Colonic mucosa (tissue), 4 donors: ENCODE measurements at regions not wholly inside any gene's neighbourhood (a gene's known extent, or its start where the extent isn't known, plus 50 kb on each side); places are given as distances from the start of the nearest gene placed in this dataset.
"Not testable (repeated sequence)": the region's sequence is repeated elsewhere in the genome, so short reads cannot be mapped to it uniquely, and the experiment has no call there.

Experiments
- DNase-seq: peaks from one replicate; pipeline ENCODE4 v3.0.0-alpha.2; 2020
- H3K27ac ChIP-seq: fragments of 200-600 bp; one replicate; pipeline ENCODE4 v1.8.0; 2021
- H3K27me3 ChIP-seq: fragments of 200-600 bp; one replicate; pipeline ENCODE4 v1.8.0; 2021
- H3K36me3 ChIP-seq: fragments of 200-600 bp; one replicate; pipeline ENCODE4 v1.8.0; 2021
- H3K4me1 ChIP-seq: fragments of 200-600 bp; one replicate; pipeline ENCODE4 v1.8.0; 2021; ENCODE audit warnings: mild to moderate bottlenecking
- H3K4me3 ChIP-seq: fragments of 200-600 bp; one replicate; pipeline ENCODE4 v1.8.0; 2021
- H3K9ac ChIP-seq, 2 donors: one replicate each; pipeline ENCODE4 v1.7.0; 2013; ENCODE audit warnings: control low read depth in 2 of 2, low read depth in 2 of 2, low read length in 2 of 2
- H3K9me3 ChIP-seq: fragments of 200-600 bp; one replicate; pipeline ENCODE4 v1.8.0; 2021
- intact Hi-C: fragments of 100-400 bp; cut with DNase I; formaldehyde crosslinking; loops from one replicate; pipeline ENCODE4 v1.14.1; 2022
- TF ChIP-seq, protein P1 (sequence below): fragments of 200-600 bp; IDR thresholded peaks from one replicate; pipeline ENCODE4 v1.8.0; 2022; ENCODE audit warnings: antibody characterized with exemption, mild to moderate bottlenecking
- donor health status: healthy.
- donor health status: DM: no; HTN: no; CAD: no.
- donor health status: DM: no; HTN: no; CAD: no.

- Histone ChIP-seq H3K4me3 (no peak overlapping the region), H3K36me3 (no peaks in the 10 kb centered on the region), H3K27me3 (no peaks in the 10 kb centered on the region), H3K9me3 (no peaks in the 10 kb centered on the region), H3K9ac (no peak overlapping the region), H3K27ac (no peak overlapping the region), H3K4me1 (no peaks in the 10 kb centered on the region)
- intact Hi-C loops, result no loop called here
- TF ChIP-seq, protein P1, sequence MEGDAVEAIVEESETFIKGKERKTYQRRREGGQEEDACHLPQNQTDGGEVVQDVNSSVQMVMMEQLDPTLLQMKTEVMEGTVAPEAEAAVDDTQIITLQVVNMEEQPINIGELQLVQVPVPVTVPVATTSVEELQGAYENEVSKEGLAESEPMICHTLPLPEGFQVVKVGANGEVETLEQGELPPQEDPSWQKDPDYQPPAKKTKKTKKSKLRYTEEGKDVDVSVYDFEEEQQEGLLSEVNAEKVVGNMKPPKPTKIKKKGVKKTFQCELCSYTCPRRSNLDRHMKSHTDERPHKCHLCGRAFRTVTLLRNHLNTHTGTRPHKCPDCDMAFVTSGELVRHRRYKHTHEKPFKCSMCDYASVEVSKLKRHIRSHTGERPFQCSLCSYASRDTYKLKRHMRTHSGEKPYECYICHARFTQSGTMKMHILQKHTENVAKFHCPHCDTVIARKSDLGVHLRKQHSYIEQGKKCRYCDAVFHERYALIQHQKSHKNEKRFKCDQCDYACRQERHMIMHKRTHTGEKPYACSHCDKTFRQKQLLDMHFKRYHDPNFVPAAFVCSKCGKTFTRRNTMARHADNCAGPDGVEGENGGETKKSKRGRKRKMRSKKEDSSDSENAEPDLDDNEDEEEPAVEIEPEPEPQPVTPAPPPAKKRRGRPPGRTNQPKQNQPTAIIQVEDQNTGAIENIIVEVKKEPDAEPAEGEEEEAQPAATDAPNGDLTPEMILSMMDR, result no peak
- DNase-seq, result no peak
These were observed 159.8 kb downstream of the DPY19L2 start for GRCh38 chr12:63508543-63508942.

GRCh38 chr12:63499567-63499966 is 168.7 kb downstream of the DPY19L2 start:
- Histone ChIP-seq H3K27ac (no peak overlapping the region), H3K4me1 (no peaks in the 10 kb centered on the region), H3K9me3 (no peaks in the 10 kb centered on the region), H3K36me3 (no peaks in the 10 kb centered on the region), H3K9ac (no peak overlapping the region), H3K4me3 (no peak overlapping the region), H3K27me3 (no peaks in the 10 kb centered on the region)
- DNase-seq, result no peak
- TF ChIP-seq, protein P1, result no peak
- intact Hi-C loops, result no loop called here

DNA sequence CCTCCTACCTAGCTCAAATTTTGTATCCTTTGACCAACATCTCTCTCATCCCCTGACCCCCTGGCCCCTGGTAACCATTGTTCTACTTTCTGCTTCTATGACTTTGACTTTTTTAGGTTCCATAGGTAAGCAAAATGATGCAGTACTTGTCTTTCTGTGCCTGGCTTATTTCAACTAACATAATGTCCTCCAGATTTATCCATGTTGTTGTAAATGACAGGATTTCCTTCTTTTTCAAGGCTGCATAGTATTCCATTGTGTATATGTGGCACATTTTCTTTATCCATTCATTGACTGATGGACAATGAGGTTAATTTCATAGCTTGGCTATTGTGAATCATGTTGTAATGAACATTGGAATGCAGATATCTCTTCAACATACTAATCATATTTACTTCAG is 170.1 kb downstream of the DPY19L2 start:
- no peaks in the 10 kb centered on the region for H3K27me3 ChIP-seq
- H3K9ac ChIP-seq, result no peak overlapping the region
- H3K4me3 ChIP-seq, result no peak overlapping the region
- H3K36me3 ChIP-seq, result no peaks in the 10 kb centered on the region
- no peaks in the 10 kb centered on the region for H3K9me3 ChIP-seq
- H3K27ac ChIP-seq, result no peak overlapping the region
- intact Hi-C loops, result no loop called here
- DNase-seq, result no peak
- TF ChIP-seq, protein P1, result no peak
- no peaks in the 10 kb centered on the region for H3K4me1 ChIP-seq

DNA sequence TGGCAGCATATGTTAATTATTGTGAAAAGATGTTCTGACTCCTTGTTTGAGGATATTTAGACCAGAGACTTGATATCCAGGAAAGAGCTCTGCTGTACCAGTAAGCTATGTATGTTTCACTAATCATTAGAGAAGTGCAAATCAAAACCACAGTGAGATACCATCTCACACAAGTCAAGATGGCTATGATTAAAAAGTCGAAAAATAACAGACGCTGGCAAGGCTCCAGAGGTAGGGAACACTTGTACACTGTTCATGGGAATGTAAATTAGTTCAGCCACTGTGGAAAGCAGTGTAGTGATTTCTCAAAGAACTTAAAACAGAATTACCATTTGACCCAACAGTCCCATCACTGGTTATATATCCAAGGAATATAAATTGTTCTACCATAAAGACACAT is 171.6 kb downstream of the DPY19L2 start:
- Histone ChIP-seq H3K9ac (no peak overlapping the region), H3K4me1 (no peaks in the 10 kb centered on the region), H3K9me3 (no peaks in the 10 kb centered on the region), H3K27me3 (no peaks in the 10 kb centered on the region), H3K36me3 (no peaks in the 10 kb centered on the region), H3K4me3 (no peak overlapping the region), H3K27ac (no peak overlapping the region)
- intact Hi-C loops, result no loop called here
- no peak for DNase-seq
- TF ChIP-seq, protein P1, result no peak

- intact Hi-C loops, result no loop called here
- TF ChIP-seq, protein P1, result no peak
- Histone ChIP-seq H3K27ac (no peak overlapping the region), H3K9me3 (no peaks in the 10 kb centered on the region), H3K27me3 (no peaks in the 10 kb centered on the region), H3K9ac (no peak overlapping the region), H3K4me1 (no peaks in the 10 kb centered on the region), H3K4me3 (no peak overlapping the region), H3K36me3 (no peaks in the 10 kb centered on the region)
- DNase-seq, result no peak
These were observed 172.3 kb downstream of the DPY19L2 start for GRCh38 chr12:63495974-63496373.

GRCh38 chr12:63493357-63493756 is 174.9 kb downstream of the DPY19L2 start:
- H3K4me1 ChIP-seq, H3K9ac ChIP-seq, H3K9me3 ChIP-seq, intact Hi-C loops, H3K36me3 ChIP-seq, H3K27me3 ChIP-seq, H3K27ac ChIP-seq, H3K4me3 ChIP-seq, DNase-seq: not testable (repeated sequence)
